SU-DHL-6 (cell line): ENCODE measurements at regions not wholly inside any gene's neighbourhood (a gene's known extent, or its start where the extent isn't known, plus 50 kb on each side); places are given as distances from the start of the nearest gene placed in this dataset.

Source experiments
- CTCF ChIP-seq: fragments of 200-600 bp; sonication (generic); IDR thresholded peaks from one replicate; pipeline ENCODE4 v1.5.1; 2017; ENCODE audit warnings: antibody characterized with exemption, mild to moderate bottlenecking, low read length, moderate library complexity; ENCODE audit not compliant: insufficient read depth, poor library complexity, severe bottlenecking
- EZH2phosphoT487 ChIP-seq: fragments of 200-600 bp; sonication (generic), shearing (Covaris generic); conservative IDR thresholded peaks from 2 replicates; pipeline ENCODE4 v1.6.1; 2018; ENCODE audit warnings: mild to moderate bottlenecking, antibody characterized with exemption, low read length, moderate library complexity, mixed read lengths

- TF ChIP-seq CTCF = no peak
- TF ChIP-seq EZH2phosphoT487 = no peak
Observed at GRCh38 chr16:63981639-63982038, 1140.2 kb downstream of the CDH11 start.
